ENCODE measurements at regions not wholly inside any gene's neighbourhood (a gene's known extent, or its start where the extent isn't known, plus 50 kb on each side); places are given as distances from the start of the nearest gene placed in this dataset.
A peak's percentile ranks its signal among the peaks of the same experiment; 100 is the strongest.

DNA sequence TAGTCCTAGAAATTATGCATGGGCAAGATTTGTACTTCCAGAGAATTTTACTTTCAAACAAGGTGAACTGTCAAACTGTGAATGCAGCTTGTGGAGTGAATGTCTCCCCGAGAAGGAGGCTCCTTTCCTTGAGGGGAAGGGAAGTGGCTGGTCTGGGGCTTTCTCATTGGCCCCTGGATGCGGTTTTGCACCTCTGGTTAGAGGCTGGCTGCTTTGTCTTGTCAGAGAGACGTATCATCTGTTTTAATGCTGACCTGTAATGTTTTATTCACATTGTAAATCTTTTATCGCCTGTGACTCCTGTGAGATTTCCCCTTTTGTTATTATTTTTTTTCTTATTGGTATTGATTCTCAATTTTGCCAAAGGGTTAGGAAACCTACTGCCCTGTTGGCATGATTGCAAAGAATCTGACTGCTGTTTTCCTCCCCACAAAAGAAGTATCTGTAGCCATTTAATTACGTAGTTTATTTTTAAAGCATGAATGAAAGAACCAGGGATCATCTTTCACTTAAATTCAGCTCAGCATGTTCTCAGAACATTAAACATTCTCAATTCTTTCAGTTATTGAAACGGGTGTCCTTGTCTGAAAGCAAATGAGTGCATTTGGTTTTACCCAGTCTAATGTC lies 238.3 kb upstream of the NFE2L3 start:
- no peak for DNase-seq (ENCODE audit: low spot score)

DNA sequence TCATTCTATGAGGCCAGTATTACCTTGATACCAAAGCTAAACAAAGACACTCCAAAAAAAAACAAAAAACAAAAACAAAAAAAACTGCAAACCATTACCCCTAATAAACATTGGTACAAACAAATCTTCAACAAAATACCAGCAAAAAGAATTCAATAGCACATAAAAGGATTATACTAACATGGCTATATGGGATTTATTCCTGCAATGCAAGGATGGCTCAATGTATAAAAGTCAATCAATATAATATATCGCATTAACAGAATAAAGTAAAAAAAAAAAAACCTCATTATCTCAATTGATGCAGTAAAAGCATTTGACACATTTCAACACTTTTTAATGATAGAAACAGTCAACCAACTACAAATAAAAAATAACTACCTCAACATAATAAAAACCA lies 233.3 kb upstream of the NFE2L3 start:
- DNase-seq (ENCODE audit: low spot score) = no peak

DNA sequence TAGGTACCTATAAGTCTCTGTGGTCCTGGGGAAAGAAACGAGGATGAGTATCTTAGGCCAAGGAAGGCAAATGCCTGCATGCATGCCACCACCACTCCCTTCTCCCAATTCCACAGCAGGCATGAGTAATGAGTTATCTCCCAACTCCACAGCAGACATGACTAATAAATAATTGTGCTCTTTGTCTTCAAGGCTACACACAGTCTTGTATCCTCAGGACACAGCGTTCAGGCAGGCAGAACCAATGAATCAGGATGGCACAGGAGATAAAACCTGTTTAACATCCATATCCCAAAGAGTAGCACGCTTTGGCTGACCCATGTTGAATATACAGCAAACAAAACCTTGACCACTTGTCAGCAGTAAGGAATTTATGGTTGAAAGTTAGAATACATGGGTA lies 229.7 kb upstream of the NFE2L3 start:
- no peak for DNase-seq (ENCODE audit: low spot score)

DNA sequence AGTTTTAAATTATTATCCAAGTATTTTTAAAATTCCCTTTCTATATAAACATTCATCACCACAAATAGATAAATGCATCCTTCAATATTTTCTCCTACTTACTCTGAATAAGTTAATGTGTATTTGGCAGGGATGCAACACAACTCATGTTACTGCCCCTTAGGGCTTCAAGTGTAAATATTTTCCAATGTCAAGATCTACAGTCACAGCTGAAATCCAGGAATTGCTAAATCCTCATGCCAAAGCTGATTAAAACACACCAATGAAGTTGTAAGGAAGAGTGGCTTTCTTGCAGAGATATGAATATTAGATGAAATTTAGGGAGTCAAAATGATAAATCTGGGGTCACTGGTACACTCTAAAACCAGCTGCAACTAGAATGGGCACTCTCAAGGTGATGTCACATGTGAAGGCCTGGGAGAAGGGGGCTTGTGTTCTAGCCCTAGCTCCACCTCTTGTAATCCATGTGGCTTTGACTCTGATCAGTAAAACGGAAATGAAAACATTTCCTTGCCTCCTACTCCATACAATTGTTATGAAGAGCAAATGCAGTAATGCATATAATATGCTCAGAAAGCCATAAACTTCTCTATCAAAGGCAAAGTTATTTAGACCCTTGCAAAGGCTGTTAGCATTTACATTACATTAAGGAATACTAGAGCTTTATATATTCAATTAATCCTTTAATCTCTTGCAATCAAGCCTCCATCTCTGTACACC lies 228.1 kb upstream of the NFE2L3 start:
- DNase-seq (ENCODE audit: low spot score) = no peak

DNA sequence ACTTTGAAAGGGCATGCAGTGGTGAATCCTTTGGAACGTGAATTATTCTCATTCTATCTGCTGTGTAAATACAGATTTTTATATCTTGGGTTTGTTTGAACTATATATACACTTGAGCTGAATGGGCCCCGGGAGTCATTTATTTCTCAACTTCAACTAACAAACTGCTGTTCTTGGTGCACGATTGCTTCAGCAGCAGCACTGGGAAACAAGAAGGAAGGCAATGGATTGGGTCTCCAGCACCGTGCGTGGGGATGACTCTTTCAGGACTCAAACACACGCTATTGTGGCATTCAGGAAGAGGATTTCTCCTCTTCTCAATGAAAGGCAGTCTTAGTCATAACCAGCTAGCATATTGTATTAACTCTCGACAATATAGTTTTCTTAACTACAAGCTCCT lies 226.0 kb upstream of the NFE2L3 start:
- DNase-seq (ENCODE audit: low spot score) = no peak

DNA sequence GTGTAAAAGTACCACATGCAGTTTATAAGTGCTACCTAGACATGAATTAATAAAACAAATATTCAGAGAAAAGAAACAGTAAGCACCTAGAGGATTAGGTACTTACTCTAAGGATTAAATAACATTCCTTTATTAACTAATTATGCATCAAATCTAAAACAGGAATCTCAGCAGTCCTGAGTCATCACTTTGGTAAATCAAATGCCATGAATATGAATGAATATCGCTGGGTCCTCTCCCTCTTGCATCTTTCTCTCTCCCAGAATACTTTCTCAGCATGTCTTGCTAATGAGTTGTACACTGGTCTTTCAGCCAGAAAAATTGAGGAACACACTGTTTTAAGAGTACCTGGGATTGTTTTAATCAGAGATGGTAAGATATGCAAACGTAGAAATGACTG lies 225.5 kb upstream of the NFE2L3 start:
- no peak for DNase-seq (ENCODE audit: low spot score)

DNA sequence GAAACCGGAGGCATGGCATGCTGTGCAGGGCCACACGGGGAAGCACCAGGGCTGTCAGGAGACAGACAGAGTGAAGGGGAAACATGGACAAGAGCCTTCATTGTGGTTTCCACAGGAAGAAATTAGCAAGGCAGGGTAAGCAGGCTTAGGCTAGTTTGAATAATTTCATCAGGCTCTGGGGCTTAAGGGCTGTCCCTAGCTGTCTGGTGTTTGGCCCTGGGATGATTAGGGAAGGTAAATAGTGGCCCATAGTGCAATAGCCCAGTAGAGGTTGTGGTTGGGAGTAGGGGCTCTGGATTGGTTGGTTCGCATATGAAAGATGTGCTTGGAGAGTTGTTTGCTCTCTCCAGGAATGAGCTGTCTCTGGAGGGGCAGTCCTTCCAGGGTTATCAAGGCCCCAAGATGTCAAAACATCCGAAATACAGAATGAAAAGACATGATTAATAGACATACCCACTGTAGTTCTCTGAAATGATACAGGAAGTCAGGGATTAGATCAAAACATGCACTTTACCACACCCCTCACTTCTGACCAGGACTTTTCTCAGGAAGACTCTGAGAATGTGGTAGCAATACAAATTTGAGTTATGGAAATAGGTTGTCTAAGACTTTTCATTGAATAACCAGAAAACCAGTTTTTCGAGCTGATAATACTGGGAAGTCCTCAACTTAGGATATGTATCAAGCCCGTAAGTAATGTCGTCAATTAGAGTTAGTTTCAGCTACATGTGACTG lies 224.9 kb upstream of the NFE2L3 start:
- DNase-seq (ENCODE audit: low spot score) = no peak

DNA sequence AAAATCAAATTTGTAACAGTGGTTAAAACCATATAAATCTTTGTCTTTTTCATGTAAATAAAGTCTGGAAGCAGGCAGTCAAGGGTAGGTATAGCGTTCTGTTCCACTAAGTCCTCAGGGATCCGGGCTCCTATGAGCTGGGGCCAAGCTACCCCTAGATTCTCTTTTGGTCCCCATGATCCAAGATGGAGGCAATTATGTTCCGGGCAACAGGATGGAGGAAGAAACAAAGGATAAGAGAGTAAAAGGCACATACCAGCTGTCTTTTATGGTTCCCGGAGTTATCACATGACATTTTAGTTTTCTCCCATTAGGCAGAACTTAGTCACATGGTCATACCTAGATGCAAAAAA lies 224.4 kb upstream of the NFE2L3 start:
- DNase-seq (ENCODE audit: low spot score) = no peak

DNA sequence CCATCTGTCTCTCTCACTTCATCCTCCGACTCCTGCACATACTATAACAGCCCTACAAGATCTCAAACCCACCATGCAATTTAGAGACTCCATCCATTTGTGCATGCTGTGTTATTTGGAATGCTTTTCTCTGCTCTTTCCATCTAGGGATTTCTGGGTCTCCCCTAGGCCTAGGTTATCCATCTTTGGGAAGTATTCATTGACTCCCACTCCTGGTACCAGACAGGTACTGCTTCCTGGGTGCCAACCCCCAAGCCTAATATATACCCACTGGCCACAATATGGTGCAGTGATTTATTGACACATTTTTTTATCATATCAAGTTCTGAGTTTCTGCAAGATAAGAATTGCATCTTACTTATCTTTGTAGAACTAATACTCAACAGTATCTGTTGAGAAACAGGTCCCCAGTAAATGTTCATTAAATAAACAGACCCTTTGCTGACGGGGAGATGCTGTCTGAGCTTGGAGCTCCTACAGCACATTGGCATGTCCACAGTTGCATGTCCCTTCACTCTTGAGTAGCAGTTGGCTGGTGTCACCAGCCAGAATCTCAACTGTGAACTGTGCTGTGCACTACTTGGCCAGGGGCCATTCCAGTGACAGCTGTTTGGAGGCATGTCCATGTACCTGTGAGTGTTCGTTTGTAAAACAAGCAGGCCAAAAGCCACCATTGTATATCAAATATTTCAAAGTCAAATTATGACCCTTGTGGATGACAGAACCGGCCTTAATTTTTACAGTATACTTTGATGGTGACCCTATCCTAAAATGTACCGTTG lies 223.3 kb upstream of the NFE2L3 start:
- no peak for DNase-seq (ENCODE audit: low spot score)

DNA sequence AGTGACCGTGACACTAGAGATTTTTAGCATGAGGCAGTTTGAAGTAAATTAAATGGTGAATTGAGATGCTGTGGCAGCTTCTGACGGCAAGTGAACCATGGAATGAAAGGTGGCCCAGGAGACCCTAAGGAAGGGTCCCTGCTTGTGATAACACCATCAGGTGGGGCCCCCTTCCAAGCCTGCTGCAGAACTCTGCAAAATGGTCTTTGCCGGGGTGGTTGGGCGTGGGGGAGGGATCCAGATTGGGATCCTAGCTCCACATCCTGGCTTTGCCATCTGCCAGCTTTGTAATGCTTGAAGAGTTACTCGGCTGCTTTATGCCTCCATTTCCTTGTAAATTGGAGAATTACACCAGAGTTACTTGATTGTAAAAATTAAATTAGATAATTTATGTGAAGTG lies 222.6 kb upstream of the NFE2L3 start:
- DNase-seq (ENCODE audit: low spot score) = no peak

DNA sequence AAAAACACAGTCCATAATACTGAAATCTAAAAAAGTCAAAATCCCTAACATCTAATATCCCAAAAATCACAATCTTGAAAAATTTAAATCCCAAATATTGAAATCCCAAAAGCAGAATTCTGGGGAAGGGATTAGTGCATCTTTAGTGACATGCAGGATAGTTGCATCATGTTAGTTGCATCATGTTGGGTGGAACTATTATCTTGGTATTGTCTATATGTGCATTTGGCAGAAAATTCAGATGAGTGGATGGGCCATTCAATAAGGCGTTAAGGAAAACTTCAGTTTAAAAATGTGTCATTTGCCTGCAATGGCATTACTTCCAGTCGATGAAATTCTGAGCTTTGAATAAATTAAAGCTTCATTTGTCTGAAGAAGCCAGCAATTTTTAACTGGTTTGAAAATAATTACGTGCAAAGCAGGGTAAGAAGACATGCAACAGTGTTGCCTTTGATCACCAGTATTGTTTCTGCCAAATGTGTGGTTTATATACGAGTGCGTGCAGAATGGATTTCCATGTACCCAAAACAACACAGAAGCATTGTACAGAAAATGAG lies 221.4 kb upstream of the NFE2L3 start:
- DNase-seq (ENCODE audit: low spot score) = no peak

DNA sequence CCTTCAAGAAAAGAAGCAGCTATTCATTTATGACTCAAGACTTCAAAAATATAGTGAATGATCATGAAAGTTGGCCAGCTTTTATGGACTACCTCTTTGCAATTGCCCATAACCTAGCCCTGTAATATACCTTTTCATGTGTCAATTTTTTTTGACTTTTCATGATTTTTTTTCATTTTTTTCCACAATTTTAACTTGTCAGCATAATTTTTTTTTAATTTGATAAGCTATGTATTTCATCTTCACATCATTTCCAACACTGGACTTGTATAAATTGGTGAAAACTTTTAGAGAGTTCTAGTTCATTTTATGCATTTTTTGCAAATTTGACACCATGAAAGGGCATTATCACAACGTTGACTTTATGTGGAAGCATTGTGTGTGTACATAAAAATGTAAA lies 220.8 kb upstream of the NFE2L3 start:
- DNase-seq (ENCODE audit: low spot score) = no peak

DNA sequence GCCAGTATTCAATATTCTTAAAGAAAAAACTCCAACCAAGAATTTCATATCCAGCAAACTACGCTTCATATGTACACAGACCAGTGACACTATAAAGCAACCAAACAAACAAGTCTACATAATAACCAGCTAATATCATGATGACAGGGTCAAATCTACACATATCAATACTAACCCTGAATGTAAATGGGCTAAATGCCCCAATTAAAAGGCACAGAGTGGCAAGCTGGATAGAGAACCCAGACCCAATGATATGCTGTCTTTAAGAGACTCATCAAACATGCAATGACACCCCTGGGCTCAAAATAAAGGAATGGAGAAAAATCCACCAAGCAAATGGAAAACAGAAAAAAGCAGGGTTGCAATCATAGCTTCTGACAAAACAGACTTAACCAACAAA lies 218.1 kb upstream of the NFE2L3 start:
- DNase-seq (ENCODE audit: low spot score) = no peak

DNA sequence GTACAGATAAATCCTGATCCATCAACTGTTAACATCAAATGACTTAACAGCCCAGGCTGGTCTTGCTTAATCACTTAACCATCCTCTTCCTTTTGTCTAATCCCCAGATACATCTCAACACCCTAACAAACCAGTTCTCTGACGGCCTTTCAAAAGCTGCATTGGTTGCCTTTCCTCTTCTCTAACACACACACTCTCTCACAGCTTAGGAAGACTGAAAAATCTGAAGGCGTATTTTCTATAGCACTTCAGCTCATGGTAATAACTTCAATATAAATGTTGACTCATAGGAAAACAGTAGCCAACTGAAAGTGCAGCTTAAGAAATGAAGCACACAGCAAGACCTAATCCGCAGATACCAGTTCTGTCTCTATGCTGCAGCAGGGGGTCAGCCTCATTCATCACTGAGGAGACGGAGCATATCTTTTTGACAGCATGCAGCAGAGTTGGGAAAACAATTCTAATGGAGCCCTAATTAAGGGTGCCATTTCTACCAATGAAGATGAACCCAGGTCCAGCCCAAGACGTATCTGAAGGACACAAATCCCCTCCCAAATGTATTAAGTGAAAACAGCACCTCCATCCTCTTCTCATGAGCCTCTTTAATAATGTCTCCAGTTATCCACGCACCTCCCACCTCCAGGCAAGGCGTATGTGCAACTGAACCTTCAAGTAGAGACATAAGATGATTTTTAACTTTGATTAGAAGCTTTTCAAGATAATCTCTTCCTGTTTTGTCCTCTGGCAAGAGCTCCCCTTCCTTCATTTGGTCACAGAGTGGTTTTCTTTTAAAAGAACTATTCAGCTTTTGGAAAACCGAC lies 211.7 kb upstream of the NFE2L3 start:
- DNase-seq (ENCODE audit: low spot score) = no peak

DNA sequence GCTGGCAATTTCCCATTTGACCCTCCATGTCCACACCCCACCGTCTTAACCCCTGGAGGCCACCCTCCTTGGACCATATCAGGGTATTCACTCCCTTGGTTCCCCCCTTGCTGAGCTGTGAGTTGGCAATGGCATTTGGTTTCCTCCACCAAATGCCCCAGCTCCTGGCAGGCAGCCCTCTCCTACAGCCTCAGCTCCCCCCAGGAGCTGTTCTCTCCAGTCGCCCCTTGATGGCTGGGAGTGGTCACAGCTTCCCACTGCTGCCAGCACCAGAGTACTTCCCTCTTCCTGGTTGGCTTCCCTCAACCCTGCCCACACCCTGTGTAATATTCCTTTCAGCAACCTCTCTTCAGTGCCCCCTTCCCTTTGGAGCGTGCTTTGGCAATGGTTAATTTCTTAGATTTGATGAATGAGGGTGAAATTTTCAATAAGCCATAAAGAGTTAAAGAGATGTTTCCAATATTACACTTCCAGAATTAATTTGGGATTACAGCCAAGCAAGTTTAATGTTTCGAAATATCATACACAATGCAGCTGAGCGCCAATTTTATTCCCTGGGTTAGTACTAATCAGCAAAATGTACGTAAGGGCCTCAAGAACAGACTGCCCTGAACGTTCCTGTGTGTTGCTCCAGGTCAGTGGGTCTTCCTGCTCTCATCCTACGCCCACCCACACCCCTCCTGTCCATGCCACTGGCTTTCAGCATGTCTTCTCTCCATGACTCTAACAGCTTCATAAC lies 207.1 kb upstream of the NFE2L3 start:
- no peak for DNase-seq (ENCODE audit: low spot score)

DNA sequence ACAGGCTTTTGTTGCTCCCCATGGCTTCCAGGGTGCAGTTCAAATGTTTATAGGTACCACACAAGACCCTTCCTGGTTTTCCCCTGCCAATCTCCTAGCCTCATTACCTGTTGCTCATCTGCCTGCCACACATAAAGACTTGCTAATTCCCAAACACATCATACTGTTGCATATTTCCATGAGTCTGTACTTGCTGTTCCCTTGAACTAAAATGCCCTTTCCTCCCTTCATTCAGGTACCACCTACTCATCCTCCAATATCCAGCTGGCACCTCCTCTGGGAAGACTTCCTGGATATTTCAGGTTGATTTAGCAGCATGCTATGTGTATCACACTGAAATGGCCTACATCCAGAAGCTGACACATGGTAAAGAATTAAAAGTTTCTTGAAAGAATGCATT lies 206.4 kb upstream of the NFE2L3 start:
- DNase-seq (ENCODE audit: low spot score) = no peak

DNA sequence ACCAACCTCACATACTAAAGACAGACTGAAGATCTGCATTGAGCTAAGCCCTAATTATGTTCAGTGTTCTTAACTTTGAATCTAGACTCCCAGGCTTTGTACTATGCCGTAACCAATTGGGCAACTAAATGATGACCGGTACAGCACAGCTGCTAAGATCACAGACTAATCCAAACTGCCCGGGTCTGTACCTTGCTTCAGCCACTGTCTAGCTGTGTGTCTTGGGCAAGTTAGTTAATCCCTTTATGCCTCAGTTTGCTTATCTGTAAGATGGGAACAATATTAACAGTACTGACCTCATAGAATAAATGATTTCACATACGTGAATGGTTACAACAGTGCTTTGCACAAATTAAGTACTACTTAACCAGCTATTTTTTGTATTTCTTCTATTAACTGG lies 205.8 kb upstream of the NFE2L3 start:
- DNase-seq (ENCODE audit: low spot score) = no peak

DNA sequence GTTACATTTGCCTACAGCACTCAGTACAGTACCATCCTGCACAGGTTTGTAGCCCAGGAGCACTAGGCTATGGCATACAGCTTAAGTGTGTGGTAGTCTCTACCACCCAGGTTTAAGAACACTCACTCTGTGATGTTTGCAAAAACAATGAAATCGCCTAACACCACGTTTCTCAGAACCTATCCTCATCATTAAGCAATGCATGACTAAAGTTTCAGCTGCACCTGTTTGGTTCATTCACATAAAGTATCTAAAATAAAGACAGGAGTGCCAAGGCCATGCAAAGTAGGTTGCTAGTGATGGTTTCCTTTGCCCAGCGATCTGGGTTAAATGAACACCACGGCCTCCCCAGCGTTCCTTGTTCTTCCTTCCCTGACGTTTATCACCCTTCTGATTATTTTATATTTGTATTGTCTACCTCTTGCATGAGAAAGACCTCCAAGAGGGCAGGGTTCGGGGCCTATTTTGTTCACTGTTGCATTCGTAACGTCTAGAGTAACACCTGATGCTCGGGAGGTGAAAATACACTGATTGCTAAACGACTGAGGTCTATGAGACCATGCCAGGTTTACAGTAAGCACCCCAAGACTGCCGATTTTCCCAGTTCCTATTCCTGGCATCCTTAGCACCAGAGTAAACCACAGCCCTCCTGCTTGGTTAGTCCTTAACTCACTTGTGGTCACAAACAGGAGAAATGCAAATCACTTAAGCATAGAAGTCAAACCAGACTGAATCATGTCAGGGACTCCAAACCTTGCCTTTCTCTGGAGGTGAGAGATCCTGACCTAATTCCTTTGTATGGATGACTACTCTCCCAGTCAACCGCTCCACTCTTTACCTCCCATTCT lies 204.1 kb upstream of the NFE2L3 start:
- DNase-seq (ENCODE audit: low spot score) = no peak

DNA sequence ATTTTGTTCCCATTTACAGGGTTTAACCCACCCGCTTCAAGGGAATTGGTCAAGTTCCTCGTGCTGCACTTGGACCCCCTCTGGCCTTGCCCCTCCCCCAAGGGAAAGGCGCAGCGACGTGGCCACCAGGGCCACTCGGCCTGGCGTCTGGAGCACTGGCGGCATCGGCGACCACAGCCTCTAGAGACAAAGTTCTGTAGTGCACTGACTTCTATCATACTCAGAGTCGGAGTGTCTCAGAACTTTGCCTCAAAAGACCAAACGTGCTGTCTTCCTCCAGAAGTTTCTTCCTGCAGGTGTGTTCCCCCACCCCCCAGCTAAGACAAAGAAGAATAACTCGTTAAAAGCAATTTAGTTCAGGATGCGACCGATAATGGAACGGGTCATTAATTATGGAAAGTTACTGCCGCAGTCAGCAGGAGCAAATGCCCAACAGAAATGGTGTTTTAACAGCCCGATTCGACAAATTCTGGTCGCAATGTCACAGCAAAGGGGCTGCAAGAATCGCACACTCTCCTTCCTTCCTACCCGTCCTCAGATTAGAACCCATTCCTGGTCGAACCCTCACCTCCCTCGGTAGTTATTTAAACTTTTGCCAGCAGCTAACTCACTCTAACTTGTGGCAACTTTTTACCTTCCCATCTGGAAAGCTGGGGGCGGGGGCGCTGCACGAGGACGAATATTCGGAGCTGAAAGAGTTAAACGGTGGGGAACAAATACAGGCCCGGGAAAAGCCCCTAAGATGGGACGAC lies 202.1 kb upstream of the NFE2L3 start:
- DNase-seq (ENCODE audit: low spot score) = peak; percentile 50
